HepG2 (cell line): ENCODE measurements at regions not wholly inside any gene's neighbourhood (a gene's known extent, or its start where the extent isn't known, plus 50 kb on each side); places are given as distances from the start of the nearest gene placed in this dataset.

Experiments
- ATAC-seq: fragments of 200-7000 bp; cut with Tn5 transposase; 3 replicates; pipeline ENCODE4 v1.9.1; 2020; ENCODE audit warnings: mild to moderate bottlenecking, moderate library complexity
- BruUV-seq: library from RNA; stranded (reverse); fragments of 400-500 nt; replicated peaks from 2 replicates; lab custom pipeline; 2021; lab: Mats Ljungman, UMichigan
- CTCF ChIA-PET: fragments of 300-600 bp; formaldehyde crosslinking; extraction: SDS; loops from one replicate; lab custom pipeline; 2021; ENCODE audit warnings: low total read pairs, inconsistent platforms, low intra/inter-chr PET ratio; lab: Yijun Ruan, JAX
- POLR2A ChIA-PET: fragments of 350-600 bp; sonication (Branson Sonifier 250); formaldehyde crosslinking; loops from one replicate; lab custom pipeline; 2020; ENCODE audit warnings: antibody characterized with exemption, inconsistent platforms; lab: Yijun Ruan, JAX
- DNase-seq: peaks from one replicate; pipeline ENCODE4 v3.0.0-alpha.2; 2015; ENCODE audit warnings: low spot score
- FAIRE-seq: peaks from 3 replicates; lab custom pipeline; 2011; peaks lifted over from hg19 to GRCh38; lab: Jason Lieb, UNC
- H2AFZ ChIP-seq: one replicate; pipeline ENCODE4 v1.6.1; 2011; ENCODE audit warnings: low read length, inconsistent platforms
- H3K27ac ChIP-seq: fragments of 300-600 bp; 3 replicates; pipeline ENCODE4 v1.8.0; 2011; ENCODE audit warnings: mixed run types, mild to moderate bottlenecking, mixed read lengths, low read length, inconsistent platforms; ENCODE audit not compliant: insufficient read depth; ENCODE audit errors: extremely low read length
- H3K27me3 ChIP-seq, 2 experiments: fragments of 200-600 bp in 1 of 2; 2 replicates in 1 of 2; 3 replicates in 1 of 2; pipeline versions ENCODE4 v1.6.0 to v1.8.0; 2011; ENCODE audit warnings: low read length in 2 of 2, mild to moderate bottlenecking in 2 of 2, moderate library complexity in 2 of 2, inconsistent platforms in 1 of 2; ENCODE audit not compliant: insufficient read depth in 2 of 2, control insufficient read depth in 1 of 2
- H3K36me3 ChIP-seq, 2 experiments: fragments of 200-600 bp in 1 of 2; replicated peaks in 1 of 2; 2 replicates in 1 of 2; 3 replicates in 1 of 2; pipeline versions ENCODE4 v1.5.1 to v1.8.0; 2011; ENCODE audit warnings: low read length in 2 of 2, inconsistent platforms in 1 of 2; ENCODE audit not compliant: insufficient read depth in 2 of 2, control insufficient read depth in 1 of 2
- H3K4me1 ChIP-seq: 2 replicates; pipeline ENCODE4 v1.5.1; 2012; ENCODE audit warnings: low read length, inconsistent platforms; ENCODE audit not compliant: insufficient read depth
- H3K4me2 ChIP-seq: 2 replicates; pipeline ENCODE4 v1.6.0; 2011; ENCODE audit warnings: low read depth, low read length, inconsistent platforms
- H3K4me3 ChIP-seq, 3 experiments: fragments of 200-600 bp in 1 of 3; sonication (generic), shearing (Covaris generic) in 1 of 3; replicated peaks in 1 of 3; 2 replicates each; pipeline ENCODE4 v1.5.1; 2011 to 2016; ENCODE audit warnings: low read length in 3 of 3, inconsistent platforms in 2 of 3, low read depth in 2 of 3, mild to moderate bottlenecking in 2 of 3, control low read depth in 1 of 3, mixed read lengths in 1 of 3; ENCODE audit not compliant: insufficient read depth in 1 of 3
- H3K79me2 ChIP-seq: one replicate; pipeline ENCODE4 v1.6.1; 2011; ENCODE audit warnings: low read length, inconsistent platforms; ENCODE audit not compliant: insufficient read depth
- H3K9ac ChIP-seq: 2 replicates; pipeline ENCODE4 v1.6.0; 2011; ENCODE audit warnings: mild to moderate bottlenecking, low read depth, low read length, inconsistent platforms; ENCODE audit not compliant: insufficient read depth
- H3K9me3 ChIP-seq: 2 replicates; pipeline ENCODE4 v1.5.1; 2012; ENCODE audit warnings: mild to moderate bottlenecking, low read length
- H4K20me1 ChIP-seq: 2 replicates; pipeline ENCODE4 v1.6.0; 2011; ENCODE audit warnings: inconsistent platforms, mild to moderate bottlenecking, low read length, moderate library complexity; ENCODE audit not compliant: insufficient read depth
- DMAP1 ChIP-seq: IDR thresholded peaks from 2 replicates; pipeline ENCODE4 v1.6.1; 2016
- NFATC3 ChIP-seq: sonication (generic); formaldehyde crosslinking; IDR thresholded peaks from 2 replicates; pipeline ENCODE4 v1.5.1; 2020; ENCODE audit warnings: mild to moderate bottlenecking, missing genetic modification reagents
- SRY ChIP-seq: sonication (generic); formaldehyde crosslinking; IDR thresholded peaks from 2 replicates; pipeline ENCODE4 v1.8.0; 2022; ENCODE audit warnings: mild to moderate bottlenecking, missing genetic modification reagents
- U2AF2 ChIP-seq: fragments of 200-400 bp; formaldehyde crosslinking; IDR thresholded peaks from 2 replicates; pipeline ENCODE4 v1.6.1; 2017; ENCODE audit warnings: low read depth, mild to moderate bottlenecking, low read length
- ZNF547 ChIP-seq: sonication (generic); formaldehyde crosslinking; IDR thresholded peaks from 2 replicates; pipeline ENCODE4 v1.5.1; 2020; ENCODE audit warnings: mild to moderate bottlenecking, missing genetic modification reagents
- ZNF816 ChIP-seq: sonication (generic); formaldehyde crosslinking; IDR thresholded peaks from 2 replicates; pipeline ENCODE4 v1.8.0; 2022; ENCODE audit warnings: missing genetic modification reagents, mild to moderate bottlenecking, borderline replicate concordance
- ZNF850 ChIP-seq: sonication (generic); formaldehyde crosslinking; conservative IDR thresholded peaks from 2 replicates; pipeline ENCODE4 v1.9.0; 2021; ENCODE audit warnings: mild to moderate bottlenecking, missing genetic modification reagents
- WGBS: methylation state at CpG from one replicate; pipeline ENCODE4 v1.1.6; 2017; ENCODE audit warnings: low lambda C conversion rate; 5-methylcytosine and 5-hydroxymethylcytosine counted together
- in situ Hi-C: cut with HindIII; loops from 2 replicates; pipeline ENCODE4 v1.10.0; 2017; ENCODE audit warnings: low pct_unique_long_range_greater_than_20kb; ENCODE audit not compliant: extremely low pct_ligation_motif_present
- intact Hi-C: fragments of 100-400 bp; cut with micrococcal nuclease; formaldehyde crosslinking; loops from one replicate; pipeline ENCODE4 v1.10.0; 2022; ENCODE audit not compliant: unreplicated experiment
- TF ChIP-seq, protein P1 (sequence below): sonication (generic); formaldehyde crosslinking; IDR thresholded peaks from 2 replicates; pipeline ENCODE4 v1.4.0; 2020; ENCODE audit warnings: missing genetic modification reagents
- TF ChIP-seq, protein P2 (sequence below): IDR thresholded peaks from 2 replicates; pipeline ENCODE4 v1.6.1; 2018; ENCODE audit warnings: missing genetic modification reagents, mild to moderate bottlenecking, missing compliant biosample characterization
- TF ChIP-seq, protein P3 (sequence below): sonication (generic); formaldehyde crosslinking; IDR thresholded peaks from 2 replicates; pipeline ENCODE4 v1.4.0; 2020; ENCODE audit warnings: low read depth, mild to moderate bottlenecking, missing genetic modification reagents

DNA sequence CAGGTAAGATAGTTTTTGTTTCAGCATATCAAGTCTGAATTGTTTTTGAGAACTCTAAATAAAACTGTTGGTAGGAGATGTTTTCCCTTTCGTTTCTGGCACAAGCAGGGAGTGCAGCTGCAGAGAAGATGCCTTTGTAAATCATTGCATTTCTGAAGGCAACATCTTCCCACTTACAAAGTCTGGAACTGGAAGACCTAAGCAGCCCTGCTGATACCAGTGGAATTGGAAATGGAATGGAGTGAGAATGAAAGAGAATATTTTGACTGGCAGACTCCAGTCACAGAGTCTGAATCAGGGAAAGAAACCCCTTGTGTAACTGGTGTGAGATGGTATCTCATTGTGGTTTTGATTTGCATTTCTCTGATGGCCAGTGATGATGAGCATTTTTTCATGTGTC lies 815.6 kb downstream of the LTN1 start:
- H2AFZ ChIP-seq, result no peak overlapping the region
- H3K9ac ChIP-seq, result no peak overlapping the region
- ChIA-PET CTCF (no interaction called here), POLR2A (no interaction called here)
- no peak for DNase-seq
- H3K4me3 ChIP-seq, result no peak overlapping the region
- WGBS, result 0% methylated on average over 1 of the region's 1 CpG
- H3K27ac ChIP-seq, result no peak overlapping the region
- no peak for FAIRE-seq
- no peaks in the 10 kb centered on the region for H3K4me1 ChIP-seq
- no peaks in the 10 kb centered on the region for H3K79me2 ChIP-seq
- ATAC-seq, result no peak
- TF ChIP-seq ZNF816 (CRISPR knock-in tag) (no peak), U2AF2 (no peak), DMAP1 (CRISPR knock-in tag) (no peak), ZNF850 (no peak), NFATC3 (no peak), SRY (CRISPR knock-in tag) (no peak)
- in situ Hi-C loops (no loop called here), intact Hi-C loops (no loop called here)
- H3K27me3 ChIP-seq, result no peaks in the 10 kb centered on the region
- BruUV-seq, result no TSS peak
- H3K36me3 ChIP-seq, result no peaks in the 10 kb centered on the region
- no peaks in the 10 kb centered on the region for H4K20me1 ChIP-seq
- no peak overlapping the region for H3K4me2 ChIP-seq
- H3K9me3 ChIP-seq, result peaks cover 84% of the 10 kb centered on the region

DNA sequence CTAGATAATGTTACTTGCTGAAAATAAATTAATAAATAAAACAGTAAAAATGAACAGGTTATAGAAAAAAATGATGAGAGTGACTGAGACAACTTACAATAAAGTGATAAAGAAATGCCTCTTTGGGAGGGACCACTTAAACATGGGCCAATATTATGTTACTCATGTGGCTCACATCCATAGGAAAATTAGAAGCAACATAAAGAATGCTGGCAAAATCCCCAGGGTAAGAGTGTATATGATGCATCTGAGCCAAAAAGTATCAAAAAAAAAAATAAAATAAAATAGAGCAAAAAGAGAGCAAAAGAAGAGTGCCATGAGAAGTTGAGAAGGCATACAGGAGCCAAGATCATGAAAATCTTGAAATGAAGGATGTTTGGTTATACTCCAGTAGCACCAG lies 818.0 kb downstream of the LTN1 start:
- H3K4me1 ChIP-seq, result no peaks in the 10 kb centered on the region
- FAIRE-seq, result no peak
- ChIA-PET CTCF (no interaction called here), POLR2A (no interaction called here)
- H3K79me2 ChIP-seq, result no peaks in the 10 kb centered on the region
- intact Hi-C loops (no loop called here), in situ Hi-C loops (no loop called here)
- H3K4me2 ChIP-seq, result no peak overlapping the region
- DNase-seq, result no peak
- no peak overlapping the region for H3K4me3 ChIP-seq
- ATAC-seq, result no peak
- BruUV-seq, result no TSS peak
- H4K20me1 ChIP-seq, result no peaks in the 10 kb centered on the region
- no peak overlapping the region for H3K9ac ChIP-seq
- no peaks in the 10 kb centered on the region for H3K36me3 ChIP-seq
- TF ChIP-seq ZNF547 (CRISPR knock-in tag), result no peak
- TF ChIP-seq, protein P1, sequence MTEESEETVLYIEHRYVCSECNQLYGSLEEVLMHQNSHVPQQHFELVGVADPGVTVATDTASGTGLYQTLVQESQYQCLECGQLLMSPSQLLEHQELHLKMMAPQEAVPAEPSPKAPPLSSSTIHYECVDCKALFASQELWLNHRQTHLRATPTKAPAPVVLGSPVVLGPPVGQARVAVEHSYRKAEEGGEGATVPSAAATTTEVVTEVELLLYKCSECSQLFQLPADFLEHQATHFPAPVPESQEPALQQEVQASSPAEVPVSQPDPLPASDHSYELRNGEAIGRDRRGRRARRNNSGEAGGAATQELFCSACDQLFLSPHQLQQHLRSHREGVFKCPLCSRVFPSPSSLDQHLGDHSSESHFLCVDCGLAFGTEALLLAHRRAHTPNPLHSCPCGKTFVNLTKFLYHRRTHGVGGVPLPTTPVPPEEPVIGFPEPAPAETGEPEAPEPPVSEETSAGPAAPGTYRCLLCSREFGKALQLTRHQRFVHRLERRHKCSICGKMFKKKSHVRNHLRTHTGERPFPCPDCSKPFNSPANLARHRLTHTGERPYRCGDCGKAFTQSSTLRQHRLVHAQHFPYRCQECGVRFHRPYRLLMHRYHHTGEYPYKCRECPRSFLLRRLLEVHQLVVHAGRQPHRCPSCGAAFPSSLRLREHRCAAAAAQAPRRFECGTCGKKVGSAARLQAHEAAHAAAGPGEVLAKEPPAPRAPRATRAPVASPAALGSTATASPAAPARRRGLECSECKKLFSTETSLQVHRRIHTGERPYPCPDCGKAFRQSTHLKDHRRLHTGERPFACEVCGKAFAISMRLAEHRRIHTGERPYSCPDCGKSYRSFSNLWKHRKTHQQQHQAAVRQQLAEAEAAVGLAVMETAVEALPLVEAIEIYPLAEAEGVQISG (CRISPR knock-in tag), result no peak
- TF ChIP-seq, protein P2, sequence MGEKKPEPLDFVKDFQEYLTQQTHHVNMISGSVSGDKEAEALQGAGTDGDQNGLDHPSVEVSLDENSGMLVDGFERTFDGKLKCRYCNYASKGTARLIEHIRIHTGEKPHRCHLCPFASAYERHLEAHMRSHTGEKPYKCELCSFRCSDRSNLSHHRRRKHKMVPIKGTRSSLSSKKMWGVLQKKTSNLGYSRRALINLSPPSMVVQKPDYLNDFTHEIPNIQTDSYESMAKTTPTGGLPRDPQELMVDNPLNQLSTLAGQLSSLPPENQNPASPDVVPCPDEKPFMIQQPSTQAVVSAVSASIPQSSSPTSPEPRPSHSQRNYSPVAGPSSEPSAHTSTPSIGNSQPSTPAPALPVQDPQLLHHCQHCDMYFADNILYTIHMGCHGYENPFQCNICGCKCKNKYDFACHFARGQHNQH (CRISPR knock-in tag), result no peak
- TF ChIP-seq, protein P3, sequence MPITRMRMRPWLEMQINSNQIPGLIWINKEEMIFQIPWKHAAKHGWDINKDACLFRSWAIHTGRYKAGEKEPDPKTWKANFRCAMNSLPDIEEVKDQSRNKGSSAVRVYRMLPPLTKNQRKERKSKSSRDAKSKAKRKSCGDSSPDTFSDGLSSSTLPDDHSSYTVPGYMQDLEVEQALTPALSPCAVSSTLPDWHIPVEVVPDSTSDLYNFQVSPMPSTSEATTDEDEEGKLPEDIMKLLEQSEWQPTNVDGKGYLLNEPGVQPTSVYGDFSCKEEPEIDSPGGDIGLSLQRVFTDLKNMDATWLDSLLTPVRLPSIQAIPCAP, result no peak
- TF ChIP-seq, all 625 proteins: peak for 0
- Histone ChIP-seq H3K27me3 (no peaks in the 10 kb centered on the region), H3K9me3 (peaks cover 80% of the 10 kb centered on the region), H3K27ac (no peak overlapping the region), H2AFZ (no peak overlapping the region)
